ENCODE measurements at regions not wholly inside any gene's neighbourhood (a gene's known extent, or its start where the extent isn't known, plus 50 kb on each side); places are given as distances from the start of the nearest gene placed in this dataset.

DNA sequence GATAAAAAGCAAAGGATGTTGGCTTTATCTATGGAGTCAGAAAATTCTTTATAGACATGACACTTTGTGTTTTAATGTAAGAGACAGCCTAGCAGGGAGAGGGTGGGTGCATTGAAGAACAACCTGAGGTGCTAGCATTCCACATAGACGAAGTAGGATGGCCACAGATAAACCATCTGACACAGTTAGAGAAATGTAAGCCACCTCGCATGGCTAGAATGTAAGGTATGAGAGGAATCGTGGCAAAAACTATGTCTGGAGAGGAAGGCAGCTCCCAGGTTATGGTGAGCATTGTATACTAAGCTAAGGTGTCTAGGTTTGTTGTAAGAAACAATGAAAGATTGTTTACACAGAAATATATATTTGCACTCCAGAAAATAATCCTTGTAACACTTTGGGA lies 194.0 kb upstream of the SLITRK3 start:
- POLR2A ChIA-PET = no interaction called here

DNA sequence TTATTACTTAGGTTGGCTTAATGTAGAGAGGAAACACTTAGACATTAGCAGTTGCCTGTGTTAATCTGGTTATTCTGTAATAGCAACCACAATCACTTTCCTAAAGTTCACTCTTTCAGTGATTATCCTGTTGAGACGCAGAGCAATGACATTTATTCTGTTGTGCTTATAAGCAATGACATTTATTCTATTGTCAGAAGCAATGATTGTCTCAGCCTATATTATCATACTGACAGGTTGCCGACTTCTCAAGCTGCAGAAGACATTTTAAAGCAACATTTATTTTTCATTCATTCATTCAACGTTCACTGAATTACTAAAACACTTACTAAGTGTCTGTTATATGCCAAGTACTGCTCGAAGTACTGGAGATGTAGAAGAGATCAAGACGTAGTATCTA lies 193.5 kb upstream of the SLITRK3 start:
- CTCF ChIA-PET = no interaction called here
- no peak overlapping the region for H3K27ac Mint-ChIP-seq

More for the DNA sequence above, 194.0 kb upstream of the SLITRK3 start:
- intact Hi-C loops (cut with DNase I, micrococcal nuclease) = no loop called here
- peaks cover 14% of the 10 kb centered on the region for H3K9me3 Mint-ChIP-seq
- CTCF ChIA-PET = no interaction called here
- ATAC-seq (ENCODE audit: poor library complexity) (no peak), DNase-seq (no peak)
- H3K9me3 ChIP-seq (ENCODE audit: control insufficient read depth in 1 of 2, insufficient read depth in 1 of 2, low read length in 2 of 2) = no peaks in the 10 kb centered on the region
- H3K27ac ChIP-seq (ENCODE audit: low read depth in 1 of 2, low read length in 2 of 2) = no peak overlapping the region
- no peaks in the 10 kb centered on the region for H3K27me3 Mint-ChIP-seq
- TF ChIP-seq, protein P1, sequence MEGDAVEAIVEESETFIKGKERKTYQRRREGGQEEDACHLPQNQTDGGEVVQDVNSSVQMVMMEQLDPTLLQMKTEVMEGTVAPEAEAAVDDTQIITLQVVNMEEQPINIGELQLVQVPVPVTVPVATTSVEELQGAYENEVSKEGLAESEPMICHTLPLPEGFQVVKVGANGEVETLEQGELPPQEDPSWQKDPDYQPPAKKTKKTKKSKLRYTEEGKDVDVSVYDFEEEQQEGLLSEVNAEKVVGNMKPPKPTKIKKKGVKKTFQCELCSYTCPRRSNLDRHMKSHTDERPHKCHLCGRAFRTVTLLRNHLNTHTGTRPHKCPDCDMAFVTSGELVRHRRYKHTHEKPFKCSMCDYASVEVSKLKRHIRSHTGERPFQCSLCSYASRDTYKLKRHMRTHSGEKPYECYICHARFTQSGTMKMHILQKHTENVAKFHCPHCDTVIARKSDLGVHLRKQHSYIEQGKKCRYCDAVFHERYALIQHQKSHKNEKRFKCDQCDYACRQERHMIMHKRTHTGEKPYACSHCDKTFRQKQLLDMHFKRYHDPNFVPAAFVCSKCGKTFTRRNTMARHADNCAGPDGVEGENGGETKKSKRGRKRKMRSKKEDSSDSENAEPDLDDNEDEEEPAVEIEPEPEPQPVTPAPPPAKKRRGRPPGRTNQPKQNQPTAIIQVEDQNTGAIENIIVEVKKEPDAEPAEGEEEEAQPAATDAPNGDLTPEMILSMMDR (IDR thresholded peaks at IDR 0.05) = no peak
- no peaks in the 10 kb centered on the region for H3K36me3 ChIP-seq (ENCODE audit: insufficient read depth, low read length)
- no peak overlapping the region for H3K4me3 ChIP-seq (ENCODE audit: low read length)
- H3K27ac Mint-ChIP-seq = no peak overlapping the region
- H3K4me1 ChIP-seq (ENCODE audit: insufficient read depth, low read length) = no peaks in the 10 kb centered on the region
- H3K27me3 ChIP-seq (ENCODE audit: control insufficient read depth in 1 of 2, insufficient read depth in 2 of 2, low read length in 2 of 2) = no peaks in the 10 kb centered on the region
- no peaks in the 10 kb centered on the region for H3K4me1 Mint-ChIP-seq (ENCODE audit: low read depth)
- no peak overlapping the region for H3K4me3 Mint-ChIP-seq
- no peaks in the 10 kb centered on the region for H3K36me3 Mint-ChIP-seq (ENCODE audit: low read depth)

DNA sequence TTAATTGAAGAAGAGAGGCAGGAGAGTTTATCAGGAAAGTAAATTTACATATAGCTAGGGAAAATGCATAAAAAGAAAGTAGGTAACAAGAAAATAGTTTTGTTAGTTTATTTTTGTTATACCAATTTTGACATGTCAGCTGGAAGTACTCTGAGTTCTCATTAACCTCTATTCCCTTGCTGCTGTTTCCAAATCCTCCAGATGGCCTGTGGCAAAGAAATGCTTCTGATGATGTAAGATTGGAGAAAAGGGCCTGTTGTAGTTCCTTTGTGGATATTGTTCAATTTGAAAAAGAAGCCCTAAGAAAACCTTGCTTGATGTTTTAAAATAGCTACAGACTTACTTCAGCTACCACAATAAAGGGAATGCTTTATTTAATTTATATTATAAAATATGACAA lies 192.9 kb upstream of the SLITRK3 start:
- peaks cover 0 to 5% of the 10 kb centered on the region in 2 experiments for H3K9me3 ChIP-seq (ENCODE audit: control insufficient read depth in 1 of 2, insufficient read depth in 1 of 2, low read length in 2 of 2)
- ATAC-seq (ENCODE audit: poor library complexity) = no peak
- no peaks in the 10 kb centered on the region for H3K36me3 Mint-ChIP-seq (ENCODE audit: low read depth)
- H3K27ac Mint-ChIP-seq = no peak overlapping the region
- intact Hi-C loops (cut with DNase I, micrococcal nuclease) = no loop called here
- no peaks in the 10 kb centered on the region for H3K4me1 Mint-ChIP-seq (ENCODE audit: low read depth)
- H3K4me3 Mint-ChIP-seq = no peak overlapping the region
- ChIA-PET CTCF (no interaction called here), POLR2A (no interaction called here)
- H3K4me3 ChIP-seq (ENCODE audit: low read length) = no peak overlapping the region
- H3K27ac ChIP-seq (ENCODE audit: low read depth in 1 of 2, low read length in 2 of 2) = no peak overlapping the region
- TF ChIP-seq, protein P1 (IDR thresholded peaks at IDR 0.05) = no peak
- H3K36me3 ChIP-seq (ENCODE audit: insufficient read depth, low read length) = no peaks in the 10 kb centered on the region
- H3K27me3 Mint-ChIP-seq = no peaks in the 10 kb centered on the region
- H3K27me3 ChIP-seq (ENCODE audit: control insufficient read depth in 1 of 2, insufficient read depth in 2 of 2, low read length in 2 of 2) = no peaks in the 10 kb centered on the region
- H3K9me3 Mint-ChIP-seq = peaks cover 14% of the 10 kb centered on the region
- DNase-seq = no peak
- H3K4me1 ChIP-seq (ENCODE audit: insufficient read depth, low read length) = no peaks in the 10 kb centered on the region

More for the DNA sequence above, 193.5 kb upstream of the SLITRK3 start:
- POLR2A ChIA-PET = no interaction called here
- Mint-ChIP-seq H3K27me3 (no peaks in the 10 kb centered on the region), H3K4me1 (ENCODE audit: low read depth) (no peaks in the 10 kb centered on the region), H3K9me3 (peaks cover 14% of the 10 kb centered on the region), H3K4me3 (no peak overlapping the region), H3K36me3 (ENCODE audit: low read depth) (no peaks in the 10 kb centered on the region)
- DNase-seq = no peak
- no peak for ATAC-seq (ENCODE audit: poor library complexity)
- Histone ChIP-seq H3K27ac (ENCODE audit: low read depth in 1 of 2, low read length in 2 of 2) (no peak overlapping the region), H3K4me1 (ENCODE audit: insufficient read depth, low read length) (no peaks in the 10 kb centered on the region), H3K4me3 (ENCODE audit: low read length) (no peak overlapping the region), H3K27me3 (ENCODE audit: control insufficient read depth in 1 of 2, insufficient read depth in 2 of 2, low read length in 2 of 2) (no peaks in the 10 kb centered on the region), H3K9me3 (ENCODE audit: control insufficient read depth in 1 of 2, insufficient read depth in 1 of 2, low read length in 2 of 2) (peaks cover 0 to under 1% of the 10 kb centered on the region in 2 experiments), H3K36me3 (ENCODE audit: insufficient read depth, low read length) (no peaks in the 10 kb centered on the region)
- intact Hi-C loops (cut with DNase I, micrococcal nuclease) = no loop called here
- TF ChIP-seq, protein P1 (IDR thresholded peaks at IDR 0.05) = no peak

Data from CD4-positive, alpha-beta T cell (primary cell).